IMR-90 (cell line): ENCODE measurements at regions not wholly inside any gene's neighbourhood (a gene's known extent, or its start where the extent isn't known, plus 50 kb on each side); places are given as distances from the start of the nearest gene placed in this dataset.

ENCODE experiments used
- ATAC-seq: fragments of 200-7000 bp; cut with Tn5 transposase; 2 replicates; pipeline ENCODE4 v1.9.1; 2020; ENCODE audit warnings: low read depth, mild to moderate bottlenecking, moderate library complexity
- BruUV-seq: library from RNA; stranded (reverse); fragments of 400-500 nt; replicated peaks from 2 replicates; lab custom pipeline; 2021; lab: Mats Ljungman, UMichigan
- CTCF ChIA-PET: fragments of 300-600 bp; formaldehyde crosslinking; extraction: SDS; loops from one replicate; lab custom pipeline; 2021; ENCODE audit warnings: antibody characterized with exemption; lab: Yijun Ruan, JAX
- POLR2A ChIA-PET: fragments of 300-600 bp; sonication (Branson Sonifier 250); formaldehyde crosslinking; loops from one replicate; lab custom pipeline; 2022; ENCODE audit warnings: antibody characterized with exemption; ENCODE audit not compliant: unreplicated experiment; lab: Charles Lee
- DNase-seq: peaks from one replicate; pipeline ENCODE4 v3.0.0; 2013
- H2AFZ ChIP-seq: replicated peaks from 2 replicates; pipeline ENCODE3; 2013; ENCODE audit warnings: low read length, mild to moderate bottlenecking; ENCODE audit not compliant: poor library complexity
- H2AK5ac ChIP-seq: 2 replicates; pipeline ENCODE4 v1.6.1; 2013; ENCODE audit warnings: low read depth, low read length, inconsistent platforms
- H2AK9ac ChIP-seq: replicated peaks from 2 replicates; pipeline ENCODE3; 2013; ENCODE audit warnings: mild to moderate bottlenecking, low read depth, low read length, moderate library complexity; ENCODE audit not compliant: poor library complexity
- H2BK120ac ChIP-seq: 2 replicates; pipeline ENCODE4 v1.6.1; 2013; ENCODE audit warnings: low read depth, low read length, inconsistent platforms
- H2BK15ac ChIP-seq: 3 replicates; pipeline ENCODE4 v1.6.1; 2013; ENCODE audit warnings: low read depth, low read length, inconsistent platforms
- H2BK20ac ChIP-seq: 2 replicates; pipeline ENCODE4 v1.6.1; 2013; ENCODE audit warnings: low read depth, mild to moderate bottlenecking, inconsistent platforms, low read length, moderate library complexity
- H2BK5ac ChIP-seq: 2 replicates; pipeline ENCODE4 v1.6.1; 2013; ENCODE audit warnings: mild to moderate bottlenecking, low read depth, low read length, inconsistent platforms; ENCODE audit not compliant: poor library complexity, severe bottlenecking
- H3K14ac ChIP-seq: replicated peaks from 2 replicates; pipeline ENCODE4 v1.6.1; 2013; ENCODE audit warnings: low read depth, low read length, inconsistent platforms
- H3K18ac ChIP-seq: 2 replicates; pipeline ENCODE4 v1.6.1; 2013; ENCODE audit warnings: low read depth, low read length, control low read depth
- H3K23ac ChIP-seq: 2 replicates; pipeline ENCODE4 v1.6.1; 2013; ENCODE audit warnings: low read depth, low read length, inconsistent platforms
- H3K27ac ChIP-seq: 2 replicates; pipeline ENCODE4 v1.5.1; 2013; ENCODE audit warnings: mild to moderate bottlenecking, control low read depth, low read length; ENCODE audit not compliant: insufficient read depth
- H3K27me3 ChIP-seq: 2 replicates; pipeline ENCODE4 v1.6.1; 2013; ENCODE audit warnings: low read length; ENCODE audit not compliant: control insufficient read depth, insufficient read depth
- H3K36me3 ChIP-seq: 2 replicates; pipeline ENCODE4 v1.6.1; 2013; ENCODE audit warnings: low read length, mixed read lengths; ENCODE audit not compliant: control insufficient read depth, insufficient read depth
- H3K4ac ChIP-seq: 2 replicates; pipeline ENCODE4 v1.6.1; 2013; ENCODE audit warnings: low read depth, low read length, inconsistent platforms
- H3K4me1 ChIP-seq: 2 replicates; pipeline ENCODE4 v1.6.1; 2013; ENCODE audit warnings: low read length, mixed read lengths; ENCODE audit not compliant: control insufficient read depth, insufficient read depth
- H3K4me2 ChIP-seq: 2 replicates; pipeline ENCODE4 v1.6.1; 2013; ENCODE audit warnings: low read depth, mild to moderate bottlenecking, control low read depth, low read length, moderate library complexity
- H3K4me3 ChIP-seq: 2 replicates; pipeline ENCODE4 v1.5.1; 2013; ENCODE audit warnings: low read depth, mild to moderate bottlenecking, control low read depth, low read length, moderate library complexity; ENCODE audit not compliant: insufficient read depth
- H3K56ac ChIP-seq: 2 replicates; pipeline ENCODE4 v1.6.1; 2013; ENCODE audit warnings: low read length, inconsistent platforms; ENCODE audit not compliant: insufficient read depth; ENCODE audit errors: extremely low read depth
- H3K79me1 ChIP-seq, 2 experiments: 2 replicates each; pipeline ENCODE4 v1.6.1; 2013; ENCODE audit warnings: low read length in 2 of 2, inconsistent platforms in 1 of 2, low read depth in 1 of 2
- H3K9ac ChIP-seq: 2 replicates; pipeline ENCODE4 v1.6.1; 2013; ENCODE audit warnings: low read depth, low read length, control low read depth
- H3K9me1 ChIP-seq: 2 replicates; pipeline ENCODE4 v1.6.1; 2013; ENCODE audit warnings: low read length, inconsistent platforms; ENCODE audit not compliant: insufficient read depth
- H3K9me3 ChIP-seq: 2 replicates; pipeline ENCODE4 v1.6.1; 2013; ENCODE audit warnings: low read length; ENCODE audit not compliant: control insufficient read depth, insufficient read depth
- H4K20me1 ChIP-seq: 2 replicates; pipeline ENCODE4 v1.6.1; 2013; ENCODE audit warnings: low read length, inconsistent platforms; ENCODE audit not compliant: insufficient read depth
- H4K5ac ChIP-seq: 2 replicates; pipeline ENCODE4 v1.6.1; 2013; ENCODE audit warnings: mild to moderate bottlenecking, low read depth, low read length, control low read depth
- H4K8ac ChIP-seq, 2 experiments: 2 replicates each; pipeline ENCODE4 v1.6.1; 2013; ENCODE audit warnings: low read depth in 2 of 2, low read length in 2 of 2, control low read depth in 1 of 2, inconsistent platforms in 1 of 2
- H4K91ac ChIP-seq: 2 replicates; pipeline ENCODE4 v1.6.1; 2013; ENCODE audit warnings: low read depth, low read length, inconsistent platforms; ENCODE audit not compliant: insufficient read depth
- BHLHE40 ChIP-seq: fragments of 150-350 bp; IDR thresholded peaks from 2 replicates; pipeline ENCODE4 v1.6.1; 2016; ENCODE audit warnings: mild to moderate bottlenecking, low read depth, low read length
- CEBPB ChIP-seq: IDR thresholded peaks from 2 replicates; pipeline ENCODE4 v1.6.1; 2012; ENCODE audit warnings: low read depth, low read length, improper control_type of control experiment
- CHD1 ChIP-seq: IDR thresholded peaks from 2 replicates; pipeline ENCODE4 v1.6.1; 2012; ENCODE audit warnings: low read depth, low read length, improper control_type of control experiment
- FOS ChIP-seq: fragments of 150-350 bp; IDR thresholded peaks from 2 replicates; pipeline ENCODE4 v1.6.1; 2016; ENCODE audit warnings: low read depth, low read length
- MAZ ChIP-seq: IDR thresholded peaks from 2 replicates; pipeline ENCODE4 v1.6.1; 2012; ENCODE audit warnings: low read depth, mild to moderate bottlenecking, low read length, improper control_type of control experiment, moderate library complexity, borderline replicate concordance
- NFE2L2 ChIP-seq: fragments of 150-350 bp; IDR thresholded peaks from 2 replicates; pipeline ENCODE4 v1.6.1; 2016; ENCODE audit warnings: low read depth, mild to moderate bottlenecking, low read length
- POLR2A ChIP-seq: IDR thresholded peaks from 2 replicates; pipeline ENCODE4 v1.6.1; 2012; ENCODE audit warnings: mild to moderate bottlenecking, low read depth, low read length
- RAD21 ChIP-seq: IDR thresholded peaks from 2 replicates; pipeline ENCODE4 v1.6.1; 2012; ENCODE audit warnings: low read length, improper control_type of control experiment
- RCOR1 ChIP-seq: IDR thresholded peaks from 2 replicates; pipeline ENCODE4 v1.6.1; 2012; ENCODE audit warnings: mild to moderate bottlenecking, low read length, improper control_type of control experiment; ENCODE audit not compliant: insufficient replicate concordance
- RFX5 ChIP-seq: IDR thresholded peaks from 2 replicates; pipeline ENCODE4 v1.8.0; 2012; ENCODE audit warnings: low read depth, mild to moderate bottlenecking, low read length, moderate library complexity
- SMC3 ChIP-seq: fragments of 150-350 bp; IDR thresholded peaks from 2 replicates; pipeline ENCODE4 v1.6.1; 2016; ENCODE audit warnings: low read depth, mild to moderate bottlenecking, antibody characterized with exemption, low read length, moderate library complexity
- WGBS, 2 experiments: methylation state at CpG; one replicate each; pipeline versions ENCODE4 v1.1.5 to v1.1.7; 2013; ENCODE audit warnings: missing lambda C conversion rate in 2 of 2; ENCODE audit not compliant: insufficient read length in 1 of 2; ENCODE audit errors: extremely low coverage in 2 of 2; 5-methylcytosine and 5-hydroxymethylcytosine counted together
- dilution Hi-C: fragments of 300-500 bp; cut with HindIII; formaldehyde crosslinking; loops from one replicate; pipeline ENCODE4 v1.14.3; 2018; ENCODE audit warnings: low sequenced_read_pairs; ENCODE audit not compliant: unreplicated experiment
- in situ Hi-C: fragments of 300-500 bp; cut with MboI; formaldehyde crosslinking; loops from 3 replicates; pipeline ENCODE4 v1.14.3; 2019; ENCODE audit warnings: low sequenced_read_pairs, inconsistent platforms, mixed read lengths
- intact Hi-C: fragments of 100-400 bp; cut with micrococcal nuclease; formaldehyde crosslinking; loops from 2 replicates; pipeline ENCODE4 v1.10.0; 2022
- TF ChIP-seq, protein P1 (sequence below): conservative IDR thresholded peaks from 2 replicates; pipeline ENCODE4 v1.5.1; 2012; ENCODE audit warnings: mild to moderate bottlenecking, low read depth, low read length, improper control_type of control experiment
- TF ChIP-seq, protein P2 (sequence below): fragments of 150-350 bp; IDR thresholded peaks from 2 replicates; pipeline ENCODE4 v1.6.1; 2016; ENCODE audit warnings: low read depth, mild to moderate bottlenecking, low read length, moderate library complexity, borderline replicate concordance
- TF ChIP-seq, protein P3 (sequence below): fragments of 150-350 bp; IDR thresholded peaks from 2 replicates; pipeline ENCODE4 v1.6.1; 2017; ENCODE audit warnings: mild to moderate bottlenecking, antibody characterized with exemption, low read length, low read depth

DNA sequence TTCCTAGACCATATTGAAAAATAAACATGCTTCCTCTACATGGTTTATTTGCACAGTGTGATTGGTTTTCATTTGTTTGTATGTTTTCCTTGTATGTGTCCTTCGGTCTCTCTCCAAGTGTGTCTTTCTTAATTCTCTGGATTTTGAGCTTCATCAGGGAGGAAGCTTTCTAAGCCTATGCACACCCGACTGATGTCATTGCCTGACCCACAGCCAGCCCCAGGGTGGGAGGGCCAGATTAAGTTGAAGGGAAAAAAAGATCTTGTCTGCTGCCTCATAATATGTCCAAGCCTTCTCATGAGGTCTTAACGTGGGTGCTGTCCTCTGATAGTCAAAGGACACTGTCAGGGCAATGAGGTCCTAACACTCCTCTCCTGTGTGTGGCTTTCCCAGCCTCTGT is 115.2 kb downstream of the MARCHF4 start:
- H2BK120ac ChIP-seq: no peak overlapping the region
- peaks cover 2% of the 10 kb centered on the region for H3K36me3 ChIP-seq
- H2BK20ac ChIP-seq: peak overlapping the region; percentile 18; the same call in 1 of the 2 replicates
- H3K4me1 ChIP-seq: peaks cover 5% of the 10 kb centered on the region; the same call in 1 of the 2 replicates
- no peak overlapping the region for H4K5ac ChIP-seq
- H3K4me3 ChIP-seq: no peak overlapping the region
- no peaks in the 10 kb centered on the region for H3K27me3 ChIP-seq
- WGBS, 2 experiments: 60% methylated on average over 1 of the region's 3 CpGs; no CpG with 5 or more reads in 1 of the 2 experiments
- CTCF ChIA-PET: no interaction called here
- POLR2A ChIA-PET: no interaction called here
- no peak overlapping the region for H3K4me2 ChIP-seq
- no peak overlapping the region for H2AK9ac ChIP-seq
- no peaks in the 10 kb centered on the region for H3K79me1 ChIP-seq
- in situ Hi-C loops: no loop called here
- H4K20me1 ChIP-seq: no peaks in the 10 kb centered on the region
- H3K9me1 ChIP-seq: peaks cover 11% of the 10 kb centered on the region
- no peak overlapping the region for H4K91ac ChIP-seq
- no peak overlapping the region for H2BK15ac ChIP-seq
- H3K14ac ChIP-seq: no peak overlapping the region; the same call in 1 of the 2 replicates
- intact Hi-C loops: no loop called here
- no peak overlapping the region for H2BK5ac ChIP-seq
- dilution Hi-C loops: no loop called here
- no TSS peak for BruUV-seq
- no peak for TF ChIP-seq NFE2L2
- TF ChIP-seq BHLHE40: no peak
- TF ChIP-seq MAZ: no peak
- TF ChIP-seq SMC3: no peak
- no peak for TF ChIP-seq CEBPB
- no peak for TF ChIP-seq RAD21
- TF ChIP-seq FOS: no peak
- TF ChIP-seq, protein P1, sequence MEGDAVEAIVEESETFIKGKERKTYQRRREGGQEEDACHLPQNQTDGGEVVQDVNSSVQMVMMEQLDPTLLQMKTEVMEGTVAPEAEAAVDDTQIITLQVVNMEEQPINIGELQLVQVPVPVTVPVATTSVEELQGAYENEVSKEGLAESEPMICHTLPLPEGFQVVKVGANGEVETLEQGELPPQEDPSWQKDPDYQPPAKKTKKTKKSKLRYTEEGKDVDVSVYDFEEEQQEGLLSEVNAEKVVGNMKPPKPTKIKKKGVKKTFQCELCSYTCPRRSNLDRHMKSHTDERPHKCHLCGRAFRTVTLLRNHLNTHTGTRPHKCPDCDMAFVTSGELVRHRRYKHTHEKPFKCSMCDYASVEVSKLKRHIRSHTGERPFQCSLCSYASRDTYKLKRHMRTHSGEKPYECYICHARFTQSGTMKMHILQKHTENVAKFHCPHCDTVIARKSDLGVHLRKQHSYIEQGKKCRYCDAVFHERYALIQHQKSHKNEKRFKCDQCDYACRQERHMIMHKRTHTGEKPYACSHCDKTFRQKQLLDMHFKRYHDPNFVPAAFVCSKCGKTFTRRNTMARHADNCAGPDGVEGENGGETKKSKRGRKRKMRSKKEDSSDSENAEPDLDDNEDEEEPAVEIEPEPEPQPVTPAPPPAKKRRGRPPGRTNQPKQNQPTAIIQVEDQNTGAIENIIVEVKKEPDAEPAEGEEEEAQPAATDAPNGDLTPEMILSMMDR: no peak
- TF ChIP-seq, protein P2, sequence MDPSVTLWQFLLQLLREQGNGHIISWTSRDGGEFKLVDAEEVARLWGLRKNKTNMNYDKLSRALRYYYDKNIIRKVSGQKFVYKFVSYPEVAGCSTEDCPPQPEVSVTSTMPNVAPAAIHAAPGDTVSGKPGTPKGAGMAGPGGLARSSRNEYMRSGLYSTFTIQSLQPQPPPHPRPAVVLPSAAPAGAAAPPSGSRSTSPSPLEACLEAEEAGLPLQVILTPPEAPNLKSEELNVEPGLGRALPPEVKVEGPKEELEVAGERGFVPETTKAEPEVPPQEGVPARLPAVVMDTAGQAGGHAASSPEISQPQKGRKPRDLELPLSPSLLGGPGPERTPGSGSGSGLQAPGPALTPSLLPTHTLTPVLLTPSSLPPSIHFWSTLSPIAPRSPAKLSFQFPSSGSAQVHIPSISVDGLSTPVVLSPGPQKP: no peak
- no peak for TF ChIP-seq RFX5
- TF ChIP-seq, protein P3, sequence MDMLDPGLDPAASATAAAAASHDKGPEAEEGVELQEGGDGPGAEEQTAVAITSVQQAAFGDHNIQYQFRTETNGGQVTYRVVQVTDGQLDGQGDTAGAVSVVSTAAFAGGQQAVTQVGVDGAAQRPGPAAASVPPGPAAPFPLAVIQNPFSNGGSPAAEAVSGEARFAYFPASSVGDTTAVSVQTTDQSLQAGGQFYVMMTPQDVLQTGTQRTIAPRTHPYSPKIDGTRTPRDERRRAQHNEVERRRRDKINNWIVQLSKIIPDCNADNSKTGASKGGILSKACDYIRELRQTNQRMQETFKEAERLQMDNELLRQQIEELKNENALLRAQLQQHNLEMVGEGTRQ: no peak
- no peak for TF ChIP-seq RCOR1
- TF ChIP-seq CHD1: no peak
- TF ChIP-seq POLR2A: no peak
- H4K8ac ChIP-seq: no peak overlapping the region
- H3K23ac ChIP-seq: 0 out of 2 replicates have a peak overlapping the region, but pooled peaks have one; percentile 24
- ATAC-seq (peak; percentile 78), DNase-seq (peak; percentile 13)
- H3K18ac ChIP-seq: no peak overlapping the region
- no peak overlapping the region for H2AFZ ChIP-seq
- 0 out of 2 replicates have a peak overlapping the region, but pooled peaks have one; percentile 5 for H2AK5ac ChIP-seq
- H3K4ac ChIP-seq: no peak overlapping the region
- no peak overlapping the region for H3K56ac ChIP-seq
- H3K9me3 ChIP-seq: no peaks in the 10 kb centered on the region
- H3K9ac ChIP-seq: no peak overlapping the region
- H3K27ac ChIP-seq: no peak overlapping the region
